CD14-positive monocyte (primary cell): ENCODE measurements at regions not wholly inside any gene's neighbourhood (a gene's known extent, or its start where the extent isn't known, plus 50 kb on each side); places are given as distances from the start of the nearest gene placed in this dataset.

Source experiments
- DNase-seq, 3 donors: peaks; one replicate each; pipeline ENCODE4 v3.0.0-alpha.2; 2011 to 2022
- H2AFZ ChIP-seq: 2 replicates; pipeline ENCODE4 v1.6.0; 2012; ENCODE audit warnings: mild to moderate bottlenecking, low read depth, low read length, inconsistent platforms; ENCODE audit not compliant: insufficient read depth, poor library complexity, severe bottlenecking
- H3K27ac ChIP-seq, 2 donors: 1 replicate in 1 of 2; 2 replicates in 1 of 2; pipeline ENCODE4 v1.5.1; 2012 to 2013; ENCODE audit warnings: low read length in 2 of 2, control low read depth in 1 of 2, inconsistent platforms in 1 of 2, low read depth in 1 of 2, mild to moderate bottlenecking in 1 of 2
- H3K27me3 ChIP-seq, 2 donors: one replicate each; pipeline versions ENCODE4 v1.6.0 to v1.6.1; 2011 to 2013; ENCODE audit warnings: low read length in 2 of 2; ENCODE audit not compliant: control insufficient read depth in 2 of 2, insufficient read depth in 2 of 2
- H3K36me3 ChIP-seq, 2 donors: replicated peaks in 1 of 2; 1 replicate in 1 of 2; 2 replicates in 1 of 2; pipeline versions ENCODE4 v1.5.1 to v1.6.1; 2012 to 2013; ENCODE audit warnings: low read length in 2 of 2, control low read depth in 1 of 2, inconsistent platforms in 1 of 2, mild to moderate bottlenecking in 1 of 2; ENCODE audit not compliant: insufficient read depth in 2 of 2, control insufficient read depth in 1 of 2
- H3K4me1 ChIP-seq, 2 donors: 1 replicate in 1 of 2; 2 replicates in 1 of 2; pipeline versions ENCODE4 v1.5.1 to v1.6.1; 2012 to 2013; ENCODE audit warnings: low read length in 2 of 2, control low read depth in 1 of 2, inconsistent platforms in 1 of 2, mild to moderate bottlenecking in 1 of 2, moderate library complexity in 1 of 2; ENCODE audit not compliant: insufficient read depth in 2 of 2, control insufficient read depth in 1 of 2
- H3K4me2 ChIP-seq: replicated peaks from 2 replicates; pipeline ENCODE3; 2012; ENCODE audit warnings: low read length, moderate library complexity, mild to moderate bottlenecking; ENCODE audit not compliant: poor library complexity, severe bottlenecking; ENCODE audit errors: extremely low read depth
- H3K4me3 ChIP-seq, 3 experiments: fragments of 200-600 bp in 1 of 3; sonication (generic) in 1 of 3; replicated peaks in 1 of 3; 1 replicate in 2 of 3; 2 replicates in 1 of 3; pipeline ENCODE4 v1.5.1; 2011 to 2013; ENCODE audit warnings: low read length in 3 of 3, mild to moderate bottlenecking in 3 of 3, control low read depth in 2 of 3, low read depth in 2 of 3, inconsistent platforms in 1 of 3, moderate library complexity in 1 of 3
- H3K79me2 ChIP-seq: 2 replicates; pipeline ENCODE4 v1.6.0; 2012; ENCODE audit warnings: mild to moderate bottlenecking, control low read depth, inconsistent platforms, low read length, moderate library complexity; ENCODE audit not compliant: insufficient read depth
- H3K9ac ChIP-seq: 2 replicates; pipeline ENCODE4 v1.6.0; 2017; ENCODE audit warnings: low read length, mild to moderate bottlenecking; ENCODE audit not compliant: insufficient read depth, poor library complexity, severe bottlenecking
- H3K9me3 ChIP-seq, 2 donors: replicated peaks in 1 of 2; 1 replicate in 1 of 2; 2 replicates in 1 of 2; pipeline versions ENCODE4 v1.5.1 to v1.6.1; 2012 to 2013; ENCODE audit warnings: low read length in 2 of 2, control low read depth in 1 of 2; ENCODE audit not compliant: control insufficient read depth in 1 of 2, insufficient read depth in 1 of 2
- H4K20me1 ChIP-seq: 2 replicates; pipeline ENCODE4 v1.6.0; 2012; ENCODE audit warnings: mild to moderate bottlenecking, low read length, control low read depth, moderate library complexity; ENCODE audit not compliant: insufficient read depth
- H3K27ac Mint-ChIP-seq, 7 donors: one replicate each; pipeline ENCODE4 v1.8.0; 2020; ENCODE audit warnings: mild to moderate bottlenecking in 7 of 7, mixed read lengths in 7 of 7, moderate library complexity in 6 of 7, inconsistent platforms in 2 of 7
- H3K27me3 Mint-ChIP-seq, 3 donors: one replicate each; pipeline ENCODE4 v1.8.0; 2021 to 2022; ENCODE audit warnings: low read depth in 3 of 3, mild to moderate bottlenecking in 3 of 3, mixed read lengths in 3 of 3, moderate library complexity in 3 of 3, inconsistent platforms in 1 of 3
- H3K36me3 Mint-ChIP-seq, 2 donors: one replicate each; pipeline ENCODE4 v1.8.0; 2020; ENCODE audit warnings: mixed read lengths in 2 of 2, inconsistent platforms in 1 of 2, mild to moderate bottlenecking in 1 of 2
- H3K4me1 Mint-ChIP-seq: one replicate; pipeline ENCODE4 v1.8.0; 2020; ENCODE audit warnings: mild to moderate bottlenecking, mixed read lengths
- H3K4me3 Mint-ChIP-seq, 2 donors: one replicate each; pipeline ENCODE4 v1.8.0; 2020; ENCODE audit warnings: mild to moderate bottlenecking in 2 of 2, mixed read lengths in 2 of 2, moderate library complexity in 1 of 2
- H3K9me3 Mint-ChIP-seq, 7 donors: one replicate each; pipeline ENCODE4 v1.8.0; 2020 to 2022; ENCODE audit warnings: mixed read lengths in 7 of 7, mild to moderate bottlenecking in 6 of 7, moderate library complexity in 6 of 7, inconsistent platforms in 2 of 7
- CTCF ChIP-seq: fragments of 200-600 bp; IDR thresholded peaks from one replicate; pipeline ENCODE4 v1.8.0; 2022; ENCODE audit warnings: antibody characterized with exemption, mild to moderate bottlenecking
- WGBS: methylation state at CpG from one replicate; pipeline ENCODE4 v1.1.5; 2013; ENCODE audit warnings: missing lambda C conversion rate; ENCODE audit not compliant: insufficient coverage; 5-methylcytosine and 5-hydroxymethylcytosine counted together
- intact Hi-C, 2 donors: fragments of 100-400 bp; cut with micrococcal nuclease; formaldehyde crosslinking; loops; one replicate each; pipeline versions ENCODE4 v1.15.0 to v1.15.1; 2023

GRCh38 chr18:43970656-43971055 lies 693.4 kb upstream of the SYT4 start:
- DNase-seq, result no peak
- no peak overlapping the region for H3K27ac Mint-ChIP-seq
- no peak for TF ChIP-seq CTCF
- no peaks in the 10 kb centered on the region for H3K79me2 ChIP-seq
- no peak overlapping the region for H3K4me2 ChIP-seq
- no peaks in the 10 kb centered on the region for H3K4me1 ChIP-seq
- H3K4me1 Mint-ChIP-seq, result no peaks in the 10 kb centered on the region
- H2AFZ ChIP-seq, result no peak overlapping the region
- H3K9ac ChIP-seq, result no peak overlapping the region
- peaks cover 0 to 3% (median 1%) of the 10 kb centered on the region in 3 donors for H3K27me3 Mint-ChIP-seq
- peaks cover 0 to 2% (median 0%) of the 10 kb centered on the region in 7 donors for H3K9me3 Mint-ChIP-seq
- H3K27me3 ChIP-seq, result no peaks in the 10 kb centered on the region
- no peaks in the 10 kb centered on the region for H3K9me3 ChIP-seq
- no peaks in the 10 kb centered on the region for H3K36me3 Mint-ChIP-seq
- no peaks in the 10 kb centered on the region for H3K36me3 ChIP-seq
- WGBS, result no CpG with 5 or more reads among the region's 4 CpGs
- intact Hi-C loops, result no loop called here
- no peak overlapping the region for H3K4me3 ChIP-seq
- H4K20me1 ChIP-seq, result no peaks in the 10 kb centered on the region
- no peak overlapping the region for H3K27ac ChIP-seq
- no peak overlapping the region for H3K4me3 Mint-ChIP-seq

DNA sequence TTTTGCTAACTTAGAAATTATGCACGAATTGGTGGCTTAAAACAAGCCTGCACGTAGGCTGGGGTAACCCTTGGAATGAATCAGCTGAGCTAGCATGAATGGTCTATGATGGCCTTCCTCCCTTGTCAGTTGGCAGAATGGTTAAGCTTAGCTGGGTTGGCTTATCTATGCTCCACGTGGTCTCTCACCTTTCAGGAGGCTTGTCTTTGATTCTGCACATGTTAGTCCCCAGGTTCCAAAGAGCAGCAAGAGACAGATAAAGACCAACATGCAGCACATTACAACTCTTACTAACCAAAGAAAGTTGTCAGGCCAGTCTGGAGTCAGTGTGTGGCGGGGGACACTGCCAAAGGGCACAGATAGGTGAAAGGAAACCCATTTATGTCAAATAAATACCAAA lies 700.9 kb upstream of the SYT4 start:
- Histone ChIP-seq H2AFZ (no peak overlapping the region), H3K4me2 (no peak overlapping the region), H3K27me3 (no peaks in the 10 kb centered on the region), H3K27ac (no peak overlapping the region), H3K4me1 (no peaks in the 10 kb centered on the region), H3K9ac (no peak overlapping the region), H3K4me3 (no peak overlapping the region), H3K9me3 (no peaks in the 10 kb centered on the region), H4K20me1 (no peaks in the 10 kb centered on the region), H3K36me3 (no peaks in the 10 kb centered on the region), H3K79me2 (no peaks in the 10 kb centered on the region)
- H3K36me3 Mint-ChIP-seq, result no peaks in the 10 kb centered on the region
- intact Hi-C loops, result no loop called here
- no peak overlapping the region for H3K27ac Mint-ChIP-seq
- 83% methylated on average over 2 of the region's 4 CpGs for WGBS
- DNase-seq, result no peak
- H3K4me1 Mint-ChIP-seq, result no peaks in the 10 kb centered on the region
- peaks cover 0 to 3% (median 2%) of the 10 kb centered on the region in 7 donors for H3K9me3 Mint-ChIP-seq
- TF ChIP-seq CTCF, result no peak
- no peak overlapping the region for H3K4me3 Mint-ChIP-seq
- peaks cover 0 to 3% (median 0%) of the 10 kb centered on the region in 3 donors for H3K27me3 Mint-ChIP-seq
